GM21381 (cell line): ENCODE measurements at regions not wholly inside any gene's neighbourhood (a gene's known extent, or its start where the extent isn't known, plus 50 kb on each side); places are given as distances from the start of the nearest gene placed in this dataset.

Experiments
- ATAC-seq: cut with Tn5 transposase; IDR thresholded peaks from one replicate; pipeline ENCODE4 v1.9.1; 2021; ENCODE audit warnings: mild to moderate bottlenecking, moderate library complexity; ENCODE audit not compliant: unreplicated experiment

- no peak for ATAC-seq
Measured at GRCh38 chr16:76612497-76612896, 335.3 kb downstream of the CNTNAP4 start.

GRCh38 chr16:76614269-76614668 is 337.1 kb downstream of the CNTNAP4 start:
- no peak for ATAC-seq

GRCh38 chr16:76622876-76623275 is 345.7 kb downstream of the CNTNAP4 start:
- ATAC-seq = no peak

- ATAC-seq = no peak
Measured at GRCh38 chr16:76634847-76635697, 357.9 kb downstream of the CNTNAP4 start.

GRCh38 chr16:76639685-76640289 is 362.6 kb downstream of the CNTNAP4 start:
- ATAC-seq = no peak

GRCh38 chr16:76650582-76650981 is 373.4 kb downstream of the CNTNAP4 start:
- ATAC-seq = no peak

GRCh38 chr16:76653390-76654026 is 376.3 kb downstream of the CNTNAP4 start:
- ATAC-seq = no peak

- no peak for ATAC-seq
Measured at GRCh38 chr16:76654088-76654820, 377.1 kb downstream of the CNTNAP4 start.

- ATAC-seq = no peak
Measured at GRCh38 chr16:76656994-76657393, 379.8 kb downstream of the CNTNAP4 start.

- no peak for ATAC-seq
Measured at GRCh38 chr16:76661691-76662235, 384.6 kb downstream of the CNTNAP4 start.

- no peak for ATAC-seq
Measured at GRCh38 chr16:76665571-76666275, 388.5 kb downstream of the CNTNAP4 start.

GRCh38 chr16:76668207-76668725 is 391.1 kb downstream of the CNTNAP4 start:
- no peak for ATAC-seq

- ATAC-seq = no peak
Measured at GRCh38 chr16:76669288-76669687, 392.1 kb downstream of the CNTNAP4 start.

- ATAC-seq = no peak
Measured at GRCh38 chr16:76670125-76670857, 393.1 kb downstream of the CNTNAP4 start.

GRCh38 chr16:76676356-76676755 is 399.2 kb downstream of the CNTNAP4 start:
- ATAC-seq = no peak

GRCh38 chr16:76681296-76681695 is 404.1 kb downstream of the CNTNAP4 start:
- no peak for ATAC-seq

GRCh38 chr16:76683051-76683450 is 405.9 kb downstream of the CNTNAP4 start:
- ATAC-seq = no peak

- no peak for ATAC-seq
Measured at GRCh38 chr16:76696876-76697275, 419.7 kb downstream of the CNTNAP4 start.

GRCh38 chr16:76705892-76706291 is 428.7 kb downstream of the CNTNAP4 start:
- no peak for ATAC-seq
